Activated CD8-positive, alpha-beta T cell treated with anti-CD3 and anti-CD28 coated beads for 36 hours (primary cell): ENCODE measurements at regions not wholly inside any gene's neighbourhood (a gene's known extent, or its start where the extent isn't known, plus 50 kb on each side); places are given as distances from the start of the nearest gene placed in this dataset.

Experiments used
- ATAC-seq: fragments of 200-7000 bp; cut with Tn5 transposase; one replicate; pipeline ENCODE4 v1.10.0; 2021; ENCODE audit warnings: mild to moderate bottlenecking, moderate library complexity
- CTCF ChIA-PET: fragments of 350-600 bp; sonication (Branson Sonifier 250); formaldehyde crosslinking; loops from one replicate; lab custom pipeline; 2021; ENCODE audit warnings: antibody characterized with exemption; lab: Charles Lee
- POLR2A ChIA-PET: fragments of 350-600 bp; sonication (Branson Sonifier 250); formaldehyde crosslinking; loops from one replicate; lab custom pipeline; 2021; ENCODE audit warnings: antibody characterized with exemption; lab: Charles Lee
- DNase-seq: peaks from one replicate; pipeline ENCODE4 v3.0.0-alpha.2; 2020
- H3K27ac Mint-ChIP-seq: one replicate; pipeline ENCODE4 v1.8.0; 2021; ENCODE audit warnings: mild to moderate bottlenecking, mixed read lengths
- H3K27me3 Mint-ChIP-seq: one replicate; pipeline ENCODE4 v1.8.0; 2021; ENCODE audit warnings: mixed read lengths
- H3K36me3 Mint-ChIP-seq: one replicate; pipeline ENCODE4 v1.8.0; 2021; ENCODE audit warnings: low read depth, mixed read lengths
- H3K4me1 Mint-ChIP-seq: one replicate; pipeline ENCODE4 v1.8.0; 2021; ENCODE audit warnings: low read depth, mixed read lengths
- H3K4me3 Mint-ChIP-seq: one replicate; pipeline ENCODE4 v1.8.0; 2021; ENCODE audit warnings: mild to moderate bottlenecking, moderate library complexity, mixed read lengths
- H3K9me3 Mint-ChIP-seq: one replicate; pipeline ENCODE4 v1.8.0; 2021; ENCODE audit warnings: mixed read lengths
- intact Hi-C: fragments of 100-400 bp; cut with micrococcal nuclease; formaldehyde crosslinking; loops from one replicate; pipeline ENCODE4 v1.10.0; 2022
- TF ChIP-seq, protein P1 (sequence below): fragments of 200-600 bp; IDR thresholded peaks from one replicate; pipeline ENCODE4 v1.8.0; 2022; ENCODE audit warnings: antibody characterized with exemption, mild to moderate bottlenecking

DNA sequence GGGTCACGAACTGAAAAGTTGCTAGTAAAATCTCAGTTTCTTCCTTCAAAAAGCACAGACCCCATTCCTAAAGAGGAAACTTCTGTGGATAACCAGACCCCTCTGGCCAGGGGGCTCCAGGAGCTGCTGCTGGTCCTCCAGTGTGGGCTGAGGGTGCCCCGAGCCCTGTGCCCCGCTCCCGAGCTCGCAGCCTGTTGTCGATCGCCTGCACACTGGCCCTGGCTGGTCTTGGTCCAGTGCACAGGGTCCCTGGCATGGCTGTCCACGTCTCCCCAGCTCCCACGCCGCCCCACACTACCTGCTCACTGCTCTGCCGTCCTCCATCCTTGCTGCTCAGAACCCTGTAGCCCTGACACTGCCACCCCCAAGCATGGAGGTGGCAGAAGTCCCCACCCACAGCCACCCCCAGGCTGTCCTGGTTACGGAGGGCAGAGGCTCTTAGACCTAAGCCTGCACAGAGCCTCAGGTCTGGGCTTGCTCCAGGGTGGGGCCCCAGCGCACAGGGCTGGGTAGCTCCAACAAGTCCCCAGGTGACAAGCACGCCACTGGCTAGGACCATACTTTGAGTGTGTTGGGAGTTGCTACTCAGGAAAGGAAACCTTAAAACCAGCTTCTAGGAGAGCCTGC, 87.0 kb downstream of the PLXNA1 start:
- no peaks in the 10 kb centered on the region for H3K4me1 Mint-ChIP-seq
- TF ChIP-seq, protein P1, sequence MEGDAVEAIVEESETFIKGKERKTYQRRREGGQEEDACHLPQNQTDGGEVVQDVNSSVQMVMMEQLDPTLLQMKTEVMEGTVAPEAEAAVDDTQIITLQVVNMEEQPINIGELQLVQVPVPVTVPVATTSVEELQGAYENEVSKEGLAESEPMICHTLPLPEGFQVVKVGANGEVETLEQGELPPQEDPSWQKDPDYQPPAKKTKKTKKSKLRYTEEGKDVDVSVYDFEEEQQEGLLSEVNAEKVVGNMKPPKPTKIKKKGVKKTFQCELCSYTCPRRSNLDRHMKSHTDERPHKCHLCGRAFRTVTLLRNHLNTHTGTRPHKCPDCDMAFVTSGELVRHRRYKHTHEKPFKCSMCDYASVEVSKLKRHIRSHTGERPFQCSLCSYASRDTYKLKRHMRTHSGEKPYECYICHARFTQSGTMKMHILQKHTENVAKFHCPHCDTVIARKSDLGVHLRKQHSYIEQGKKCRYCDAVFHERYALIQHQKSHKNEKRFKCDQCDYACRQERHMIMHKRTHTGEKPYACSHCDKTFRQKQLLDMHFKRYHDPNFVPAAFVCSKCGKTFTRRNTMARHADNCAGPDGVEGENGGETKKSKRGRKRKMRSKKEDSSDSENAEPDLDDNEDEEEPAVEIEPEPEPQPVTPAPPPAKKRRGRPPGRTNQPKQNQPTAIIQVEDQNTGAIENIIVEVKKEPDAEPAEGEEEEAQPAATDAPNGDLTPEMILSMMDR, result no peak
- no peaks in the 10 kb centered on the region for H3K36me3 Mint-ChIP-seq
- POLR2A ChIA-PET, result no interaction called here
- no peak for ATAC-seq
- no peaks in the 10 kb centered on the region for H3K9me3 Mint-ChIP-seq
- H3K4me3 Mint-ChIP-seq, result no peak overlapping the region
- H3K27me3 Mint-ChIP-seq, result peaks cover 4% of the 10 kb centered on the region
- DNase-seq, result no peak
- CTCF ChIA-PET, result no interaction called here
- H3K27ac Mint-ChIP-seq, result no peak overlapping the region
- intact Hi-C loops, result no loop called here

DNA sequence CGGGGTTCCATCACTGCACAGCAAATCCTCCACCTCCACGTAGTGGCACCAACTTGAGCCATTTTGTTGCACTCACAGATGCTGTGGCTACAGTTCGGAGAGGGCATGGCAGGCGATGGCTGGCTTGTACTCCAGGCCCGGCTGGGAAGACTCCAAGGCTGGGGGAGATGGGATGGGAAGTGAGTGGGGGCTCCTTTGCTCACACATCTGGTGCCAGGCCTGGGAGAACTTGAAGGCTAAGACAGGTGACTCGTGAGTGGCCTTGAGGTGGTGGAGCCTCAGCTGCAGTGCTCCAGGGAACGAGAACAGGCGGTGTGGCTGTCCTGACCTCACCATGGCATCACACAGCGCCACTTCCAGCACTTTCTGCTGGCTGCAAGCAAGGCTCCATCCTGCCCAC, 87.9 kb downstream of the PLXNA1 start:
- ATAC-seq (no peak), DNase-seq (no peak)
- no peaks in the 10 kb centered on the region for H3K9me3 Mint-ChIP-seq
- POLR2A ChIA-PET, result no interaction called here
- no peaks in the 10 kb centered on the region for H3K36me3 Mint-ChIP-seq
- H3K4me1 Mint-ChIP-seq, result no peaks in the 10 kb centered on the region
- TF ChIP-seq, protein P1, result no peak
- CTCF ChIA-PET, result no interaction called here
- H3K27ac Mint-ChIP-seq, result no peak overlapping the region
- intact Hi-C loops, result no loop called here
- peaks cover 3% of the 10 kb centered on the region for H3K27me3 Mint-ChIP-seq
- no peak overlapping the region for H3K4me3 Mint-ChIP-seq

DNA sequence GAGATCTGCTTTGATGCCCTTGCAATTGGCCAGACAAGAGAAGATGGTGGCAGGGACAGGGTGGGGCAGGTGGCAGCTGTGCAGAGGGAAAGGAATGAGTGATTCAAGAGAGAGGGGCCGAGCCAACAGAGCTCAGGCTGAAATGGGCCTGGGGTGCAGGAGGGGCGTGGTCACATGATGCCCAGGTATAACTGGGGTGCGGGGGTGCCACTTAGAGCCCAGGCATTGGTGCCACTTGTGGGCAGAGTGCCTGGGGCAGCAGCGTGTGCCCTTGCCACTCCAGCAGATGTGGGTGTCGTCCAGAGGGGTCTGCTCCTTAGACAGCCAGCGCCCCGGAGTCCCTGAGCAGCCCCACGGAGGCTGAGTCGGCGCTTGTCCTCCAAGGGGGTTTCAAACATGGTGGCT, 88.7 kb downstream of the PLXNA1 start:
- Mint-ChIP-seq H3K36me3 (no peaks in the 10 kb centered on the region), H3K27me3 (peaks cover 2% of the 10 kb centered on the region), H3K27ac (no peak overlapping the region), H3K4me3 (no peak overlapping the region), H3K4me1 (no peaks in the 10 kb centered on the region), H3K9me3 (no peaks in the 10 kb centered on the region)
- CTCF ChIA-PET, result no interaction called here
- intact Hi-C loops, result no loop called here
- TF ChIP-seq, protein P1, result no peak
- ATAC-seq (no peak), DNase-seq (no peak)
- POLR2A ChIA-PET, result no interaction called here

DNA sequence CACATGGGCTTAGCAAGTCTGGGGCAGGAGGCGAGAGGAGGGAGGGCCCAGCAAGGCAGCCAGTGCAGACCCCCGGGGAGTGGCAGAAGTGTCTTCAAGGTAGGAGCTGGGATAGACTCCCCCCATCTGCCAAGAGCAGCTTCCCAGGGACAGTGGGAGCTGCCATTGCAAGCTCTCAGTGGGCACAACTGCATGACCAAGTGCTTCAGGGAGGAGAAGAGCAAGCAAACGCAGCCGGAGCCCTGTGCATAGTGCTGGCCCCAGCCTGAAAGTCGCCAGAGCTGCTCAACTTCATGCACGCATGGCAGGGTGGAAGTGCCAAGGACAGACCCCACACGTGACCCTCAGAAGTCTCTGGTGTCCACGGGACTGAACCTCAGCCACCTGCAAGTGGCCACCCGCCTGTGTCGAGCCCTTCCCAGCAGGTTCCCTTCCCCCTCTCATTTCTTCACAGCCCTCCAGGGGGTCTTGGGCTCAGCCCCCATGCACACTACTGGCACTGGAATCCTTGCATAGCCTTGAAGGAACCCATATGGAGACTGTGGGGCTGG, 89.4 kb downstream of the PLXNA1 start:
- POLR2A ChIA-PET, result no interaction called here
- ATAC-seq (no peak), DNase-seq (no peak)
- Mint-ChIP-seq H3K9me3 (no peaks in the 10 kb centered on the region), H3K4me1 (no peaks in the 10 kb centered on the region), H3K4me3 (no peak overlapping the region), H3K27ac (no peak overlapping the region), H3K36me3 (no peaks in the 10 kb centered on the region), H3K27me3 (no peaks in the 10 kb centered on the region)
- TF ChIP-seq, protein P1, result no peak
- CTCF ChIA-PET, result no interaction called here
- intact Hi-C loops, result no loop called here

DNA sequence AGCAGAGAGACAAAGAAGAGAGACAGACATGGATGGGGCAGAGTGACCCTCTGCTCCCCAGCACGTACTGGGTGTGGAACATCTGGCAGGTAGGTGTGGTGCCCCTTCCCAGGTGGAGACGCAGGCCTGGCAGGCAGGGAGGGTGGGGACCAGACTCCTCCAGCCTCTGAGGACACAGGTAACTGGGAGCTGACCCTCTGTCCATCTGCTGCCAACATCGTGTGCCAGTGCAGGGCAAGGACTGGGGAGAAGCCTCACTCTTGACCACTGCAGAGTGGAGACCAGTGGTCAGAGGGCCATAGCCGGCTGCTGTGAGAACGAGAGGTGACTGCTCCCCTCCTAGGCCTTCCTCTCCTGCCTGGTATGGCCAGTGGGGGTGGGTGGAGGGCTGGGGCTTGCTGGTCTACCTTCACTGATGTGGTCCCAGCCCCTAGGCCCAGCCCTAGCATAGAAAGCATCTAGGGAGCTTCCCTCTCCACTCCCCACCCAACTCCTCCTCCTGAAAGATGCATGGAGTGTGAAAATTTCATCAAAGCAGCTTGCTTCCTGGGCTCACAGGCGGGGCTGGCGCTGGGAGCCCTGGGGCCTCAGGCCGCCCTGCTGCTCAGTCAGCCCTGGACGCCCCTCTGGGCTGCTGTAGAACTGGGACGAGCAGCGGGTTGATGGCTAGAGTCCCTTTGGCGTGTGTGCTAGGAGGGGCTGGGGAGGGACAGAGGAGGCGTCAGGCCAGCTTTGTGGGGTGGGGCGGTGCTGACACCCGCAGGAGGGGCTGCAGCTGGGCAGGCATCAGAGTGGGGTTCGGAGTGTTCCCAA, 90.3 kb downstream of the PLXNA1 start:
- H3K9me3 Mint-ChIP-seq, result no peaks in the 10 kb centered on the region
- H3K27ac Mint-ChIP-seq, result no peak overlapping the region
- TF ChIP-seq, protein P1, result no peak
- POLR2A ChIA-PET, result no interaction called here
- no peaks in the 10 kb centered on the region for H3K36me3 Mint-ChIP-seq
- H3K4me1 Mint-ChIP-seq, result no peaks in the 10 kb centered on the region
- DNase-seq (no peak), ATAC-seq (no peak)
- intact Hi-C loops, result no loop called here
- CTCF ChIA-PET, result no interaction called here
- no peak overlapping the region for H3K4me3 Mint-ChIP-seq
- H3K27me3 Mint-ChIP-seq, result no peaks in the 10 kb centered on the region
